ENCODE measurements at regions not wholly inside any gene's neighbourhood (a gene's known extent, or its start where the extent isn't known, plus 50 kb on each side); places are given as distances from the start of the nearest gene placed in this dataset.
"Not testable (repeated sequence)": the region's sequence is repeated elsewhere in the genome, so short reads cannot be mapped to it uniquely, and the experiment has no call there.

GRCh38 chr6:80535914-80536565 lies 429.6 kb downstream of the BCKDHB start:
- DNase-seq = no peak

- DNase-seq = peak; percentile 74
Observed at GRCh38 chr6:80531681-80532619, 425.5 kb downstream of the BCKDHB start.

DNA sequence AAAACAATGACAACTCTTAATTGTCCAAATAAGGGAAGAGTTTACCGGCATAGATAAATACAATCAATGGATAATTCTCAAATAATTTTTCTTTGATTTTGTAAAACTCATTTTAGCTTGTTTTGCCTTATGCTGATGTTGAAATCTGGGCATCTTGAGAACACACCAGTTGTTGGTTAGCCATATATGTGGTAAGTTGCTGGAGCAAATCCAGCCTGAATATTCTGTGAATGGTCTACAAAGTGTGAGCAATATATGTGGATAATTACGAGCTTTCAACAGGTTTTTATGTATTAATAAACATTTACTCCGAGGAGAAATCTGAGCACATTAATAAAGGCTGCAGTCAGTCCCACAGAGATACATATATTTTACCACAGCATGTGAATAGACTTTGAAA lies 423.6 kb downstream of the BCKDHB start:
- DNase-seq = peak; percentile 82

DNA sequence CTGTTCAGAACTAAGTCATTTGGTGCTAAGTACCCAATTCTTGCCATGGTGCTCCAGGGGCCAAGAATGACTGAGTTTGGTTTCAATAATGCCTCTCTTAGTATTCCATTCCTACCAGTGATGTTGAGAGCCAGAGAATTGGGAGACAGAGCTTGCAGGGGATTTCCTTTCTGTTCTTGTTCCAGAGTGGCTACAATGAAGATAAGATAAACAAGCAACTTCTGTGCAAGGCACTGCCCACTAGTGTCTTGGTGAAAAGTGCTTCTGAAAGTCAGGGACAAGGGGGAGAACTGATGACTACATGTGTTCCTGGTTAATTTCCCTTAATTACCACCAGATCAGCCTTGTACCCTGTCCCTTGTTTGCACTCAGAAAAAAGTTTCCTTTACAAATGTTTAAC lies 421.6 kb downstream of the BCKDHB start:
- DNase-seq = peak; percentile 49

GRCh38 chr6:80527552-80528052 lies 421.1 kb downstream of the BCKDHB start:
- no peak for DNase-seq

DNA sequence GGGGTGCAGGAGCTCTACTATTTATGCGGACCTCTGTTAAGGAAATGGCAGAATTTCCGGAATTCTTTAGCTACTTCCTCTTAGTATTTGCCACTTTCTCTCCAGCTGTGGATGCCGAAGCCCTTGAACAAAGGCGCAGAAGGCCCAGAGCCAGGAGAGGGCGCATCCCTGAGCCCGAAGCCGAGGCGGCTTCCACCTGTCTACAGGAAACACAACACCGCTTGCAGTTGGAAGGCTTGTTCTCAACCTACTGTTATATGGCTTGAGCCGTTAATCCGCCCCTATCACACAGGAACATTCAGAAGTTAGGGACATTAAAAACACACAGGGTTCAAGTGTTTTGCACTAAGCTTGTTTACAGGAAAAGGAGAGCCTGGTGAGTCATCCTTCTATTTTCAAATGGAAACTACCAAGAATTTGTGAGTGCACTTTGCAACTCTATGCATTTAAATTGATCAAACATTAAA lies 417.1 kb downstream of the BCKDHB start:
- no peak for DNase-seq

DNA sequence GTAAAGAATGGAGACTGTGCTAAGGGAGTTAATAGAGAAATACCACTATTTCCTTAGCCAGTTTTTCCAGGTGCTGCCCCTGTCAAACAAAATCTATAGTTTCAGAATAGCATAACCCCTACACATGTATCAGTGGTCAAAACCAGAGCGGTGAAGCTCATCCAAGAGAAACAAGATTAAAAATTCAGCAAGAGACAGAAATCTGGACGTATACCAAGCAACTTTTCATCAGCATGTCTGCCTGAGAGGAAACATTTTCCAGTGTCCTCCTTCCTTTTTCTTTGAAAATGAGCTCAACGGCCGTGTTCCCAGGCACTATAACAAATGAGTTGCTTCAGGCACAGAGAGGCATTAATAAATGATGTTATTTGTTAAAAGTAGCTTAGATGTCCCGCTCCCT lies 416.5 kb downstream of the BCKDHB start:
- DNase-seq = peak; percentile 39

- DNase-seq = no peak
Observed at GRCh38 chr6:80522576-80522975, 416.1 kb downstream of the BCKDHB start.

DNA sequence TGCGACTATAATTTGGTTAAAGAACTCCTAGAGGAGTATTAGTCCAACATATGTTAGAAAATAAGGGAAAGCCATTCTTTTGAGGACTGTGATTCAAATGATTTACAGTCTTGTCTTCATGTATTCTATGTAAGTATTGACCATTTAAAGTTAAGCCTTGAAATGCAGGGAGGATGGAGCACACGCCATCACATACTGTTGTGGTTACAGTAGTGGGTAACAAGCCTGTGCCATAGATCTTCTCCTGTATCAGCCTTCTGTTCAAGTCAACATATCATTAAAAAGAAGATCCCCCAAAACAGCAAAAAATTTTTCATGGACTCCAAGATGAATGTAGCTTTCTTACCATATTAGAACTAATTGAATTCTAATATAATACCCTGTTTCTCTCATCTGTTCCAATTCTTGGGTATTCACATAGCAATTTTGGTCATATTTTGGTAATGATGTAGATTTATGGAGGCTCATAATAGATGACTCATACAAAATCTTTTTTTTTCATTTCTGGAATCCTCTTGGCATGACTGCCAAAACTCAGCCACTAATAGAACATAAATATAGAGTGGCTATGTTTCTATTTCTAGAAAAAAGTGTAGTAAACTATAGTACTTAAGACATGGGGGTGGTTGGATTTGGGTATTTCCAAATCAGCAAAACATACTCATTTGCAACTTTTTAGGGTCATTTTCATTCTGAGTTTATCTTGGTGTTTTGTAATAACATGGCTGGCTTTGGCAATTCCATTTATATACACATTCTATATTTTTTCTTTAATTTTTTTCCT lies 413.5 kb downstream of the BCKDHB start:
- DNase-seq = peak; percentile 92

- DNase-seq = no peak
Observed at GRCh38 chr6:80517525-80517924, 411.1 kb downstream of the BCKDHB start.

DNA sequence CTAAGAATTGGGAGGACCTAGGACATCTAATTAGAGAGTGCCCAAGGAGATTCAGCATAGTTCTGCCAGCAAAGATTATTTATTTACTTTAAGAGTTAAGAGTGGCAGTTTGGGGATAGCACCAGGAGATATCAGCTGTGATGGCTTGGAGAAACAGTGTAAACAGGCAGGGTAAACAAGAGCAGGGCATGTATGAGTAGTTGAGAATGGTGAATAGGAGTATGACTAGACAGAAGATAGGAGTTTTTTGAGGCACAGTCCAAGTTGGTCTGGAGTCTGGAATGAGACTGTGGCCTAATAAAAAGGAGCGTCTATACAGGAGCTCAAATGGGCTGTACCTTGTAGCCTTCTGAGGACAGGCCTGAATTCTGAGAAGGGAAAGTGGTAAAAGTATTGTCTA lies 404.1 kb downstream of the BCKDHB start:
- DNase-seq = not testable (repeated sequence)

- DNase-seq = peak; percentile 54
Observed at GRCh38 chr6:80508885-80509630, 402.6 kb downstream of the BCKDHB start.

DNA sequence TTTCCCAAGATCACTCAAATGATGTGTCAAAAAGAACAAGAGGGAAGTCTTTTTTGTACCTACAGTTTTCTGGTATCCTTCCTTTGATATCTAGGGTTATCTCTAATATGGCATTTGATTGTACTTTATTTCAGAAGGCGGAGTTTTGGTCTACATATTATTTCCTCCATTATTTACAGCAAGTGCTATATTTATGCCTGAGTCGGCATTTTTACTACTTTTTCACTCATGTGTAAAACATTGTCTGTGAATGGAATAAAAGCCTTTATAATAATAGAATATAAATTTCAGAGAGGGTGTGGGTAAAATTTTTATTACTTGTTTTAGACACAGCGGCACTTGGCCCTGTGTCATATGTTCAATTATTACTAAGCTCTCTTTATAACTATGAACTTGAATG lies 398.4 kb downstream of the BCKDHB start:
- no peak for DNase-seq

DNA sequence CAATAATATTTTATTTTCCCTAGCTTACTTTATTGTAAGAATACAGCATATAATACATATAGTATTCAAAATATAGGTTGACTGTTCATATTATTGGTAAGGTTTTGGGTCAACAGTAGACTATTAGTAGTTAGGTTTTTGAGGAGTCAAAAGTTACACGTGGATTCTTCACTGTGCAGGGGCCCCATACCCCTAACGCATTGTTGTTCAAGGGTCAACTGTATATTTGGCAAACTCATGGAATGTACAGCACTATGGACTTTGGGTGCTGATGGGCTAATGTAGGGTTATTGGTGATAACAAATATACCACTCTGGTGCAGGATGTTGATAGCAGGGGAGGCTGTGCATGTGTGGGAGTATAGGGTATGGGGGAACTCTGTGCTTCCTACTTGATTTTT lies 397.2 kb downstream of the BCKDHB start:
- no peak for DNase-seq

GRCh38 chr6:80502871-80503270 lies 396.4 kb downstream of the BCKDHB start:
- peak; percentile 47 for DNase-seq

- no peak for DNase-seq
Observed at GRCh38 chr6:80501636-80502035, 395.2 kb downstream of the BCKDHB start.

- DNase-seq = not testable (repeated sequence)
Observed at GRCh38 chr6:80497696-80498486, 391.4 kb downstream of the BCKDHB start.

DNA sequence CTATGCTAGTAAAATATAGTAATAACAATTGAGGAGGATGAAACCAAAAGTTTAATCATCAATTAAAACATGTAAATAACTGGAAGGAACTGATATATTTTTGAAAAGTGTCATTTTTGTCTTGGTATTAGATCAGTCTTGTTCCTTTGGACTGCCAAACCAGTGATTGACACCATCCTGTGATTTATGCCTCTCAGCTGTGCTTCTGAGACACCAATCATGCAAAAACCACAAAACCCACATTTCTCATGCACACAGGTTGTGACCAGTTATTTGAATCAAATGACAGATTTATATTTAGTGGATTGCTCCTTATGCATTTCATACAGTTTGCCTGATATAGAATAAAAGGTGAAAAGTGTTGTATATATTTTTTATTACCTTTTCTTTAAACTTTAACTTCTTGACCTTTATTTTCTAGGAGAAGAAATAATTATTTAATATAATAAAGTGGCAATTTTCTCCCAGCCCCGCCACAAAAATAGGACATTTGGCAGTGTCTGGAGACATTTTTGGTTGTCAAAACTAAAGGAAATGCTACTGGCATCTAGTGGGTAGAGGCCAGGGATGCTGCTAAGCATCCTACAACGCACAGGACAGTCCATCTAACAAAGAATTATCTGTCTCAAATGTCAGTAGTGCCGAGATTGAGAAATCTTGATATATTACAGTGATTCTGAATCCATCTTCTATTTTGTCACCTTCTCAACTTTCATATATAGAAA lies 383.6 kb downstream of the BCKDHB start:
- DNase-seq = peak; percentile 27

DNA sequence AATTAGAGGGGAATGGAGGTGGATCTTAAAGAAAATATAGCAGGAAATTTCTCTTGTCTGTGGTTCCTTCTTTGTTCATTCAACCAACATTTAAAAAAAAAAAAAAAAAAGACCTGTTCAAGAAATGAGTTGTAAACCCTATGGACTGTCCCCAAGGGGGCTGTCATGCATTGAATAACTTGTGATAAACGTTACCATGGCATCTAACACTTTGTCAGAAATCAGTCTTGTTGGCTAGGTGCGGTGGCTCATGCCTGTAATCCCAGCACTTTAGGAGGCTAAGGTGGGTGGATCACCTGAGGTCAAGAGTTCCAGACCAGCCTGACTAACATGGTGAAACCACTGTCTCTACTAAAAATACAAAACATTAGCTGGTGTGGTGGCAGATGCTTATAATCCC lies 381.7 kb downstream of the BCKDHB start:
- no peak for DNase-seq

- not testable (repeated sequence) for DNase-seq
Observed at GRCh38 chr6:80485494-80485893, 379.0 kb downstream of the BCKDHB start.

GRCh38 chr6:80482056-80482455 lies 375.6 kb downstream of the BCKDHB start:
- DNase-seq = no peak
